Type B pancreatic cell (in vitro differentiated cells): ENCODE measurements at regions not wholly inside any gene's neighbourhood (a gene's known extent, or its start where the extent isn't known, plus 50 kb on each side); places are given as distances from the start of the nearest gene placed in this dataset.

ENCODE experiments used
- DNase-seq: peaks from one replicate; pipeline ENCODE4 v3.0.0; 2021; ENCODE audit warnings: mixed read lengths; ENCODE audit not compliant: unreplicated experiment; ENCODE audit errors: extremely low spot score
- H3K27ac Mint-ChIP-seq: 2 replicates; pipeline ENCODE4 v1.8.0; 2021; ENCODE audit warnings: mild to moderate bottlenecking, mixed read lengths
- H3K27me3 Mint-ChIP-seq: 2 replicates; pipeline ENCODE4 v1.8.0; 2021; ENCODE audit warnings: mixed read lengths
- H3K36me3 Mint-ChIP-seq: 2 replicates; pipeline ENCODE4 v1.8.0; 2021; ENCODE audit warnings: mixed read lengths
- H3K4me1 Mint-ChIP-seq: one replicate; pipeline ENCODE4 v1.8.0; 2021; ENCODE audit warnings: mixed read lengths; ENCODE audit not compliant: unreplicated experiment
- H3K4me3 Mint-ChIP-seq: 2 replicates; pipeline ENCODE4 v1.8.0; 2021; ENCODE audit warnings: mild to moderate bottlenecking, mixed read lengths
- H3K9me3 Mint-ChIP-seq: 2 replicates; pipeline ENCODE4 v1.8.0; 2021; ENCODE audit warnings: mixed read lengths
- CTCF ChIP-seq: fragments of 200-600 bp; sonication (generic); conservative IDR thresholded peaks from 2 replicates; pipeline ENCODE4 v1.5.0; 2021; ENCODE audit warnings: antibody characterized with exemption, mild to moderate bottlenecking

GRCh38 chr4:20326977-20327376 is 75.3 kb downstream of the SLIT2 start:
- H3K36me3 Mint-ChIP-seq: peaks cover 2% of the 10 kb centered on the region
- H3K4me3 Mint-ChIP-seq: no peak overlapping the region
- no peak for DNase-seq
- H3K4me1 Mint-ChIP-seq: peaks cover 10% of the 10 kb centered on the region
- H3K27me3 Mint-ChIP-seq: no peaks in the 10 kb centered on the region
- H3K9me3 Mint-ChIP-seq: no peaks in the 10 kb centered on the region
- no peak for TF ChIP-seq CTCF
- H3K27ac Mint-ChIP-seq: no peak overlapping the region

GRCh38 chr4:20327808-20328207 is 76.1 kb downstream of the SLIT2 start:
- Mint-ChIP-seq H3K4me3 (no peak overlapping the region), H3K36me3 (peaks cover 4% of the 10 kb centered on the region), H3K9me3 (no peaks in the 10 kb centered on the region), H3K27ac (no peak overlapping the region), H3K4me1 (peaks cover 10% of the 10 kb centered on the region), H3K27me3 (no peaks in the 10 kb centered on the region)
- DNase-seq: no peak
- no peak for TF ChIP-seq CTCF

DNA sequence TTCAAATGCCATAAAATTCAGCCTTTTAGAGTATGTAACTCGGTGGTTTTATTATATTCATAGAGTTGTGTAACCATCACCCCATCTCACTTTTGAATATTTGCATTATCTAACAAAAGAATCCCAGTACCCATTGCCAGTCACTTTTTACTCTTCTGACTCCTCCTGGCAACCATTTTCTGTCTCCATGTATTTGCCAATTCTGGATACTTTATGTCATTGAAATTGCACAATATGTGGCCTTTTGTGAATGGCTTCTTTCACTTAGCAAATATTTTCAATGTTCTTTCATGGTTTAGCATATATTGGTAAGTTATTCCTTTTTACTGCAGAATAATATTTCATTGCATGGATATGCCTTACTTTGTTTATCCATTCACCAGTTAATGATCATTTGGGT is 79.9 kb downstream of the SLIT2 start:
- H3K27me3 Mint-ChIP-seq: no peaks in the 10 kb centered on the region
- peaks cover 9% of the 10 kb centered on the region for H3K4me1 Mint-ChIP-seq
- DNase-seq: no peak
- H3K4me3 Mint-ChIP-seq: no peak overlapping the region
- no peaks in the 10 kb centered on the region for H3K9me3 Mint-ChIP-seq
- H3K36me3 Mint-ChIP-seq: peaks cover 4% of the 10 kb centered on the region
- TF ChIP-seq CTCF: no peak
- H3K27ac Mint-ChIP-seq: no peak overlapping the region

DNA sequence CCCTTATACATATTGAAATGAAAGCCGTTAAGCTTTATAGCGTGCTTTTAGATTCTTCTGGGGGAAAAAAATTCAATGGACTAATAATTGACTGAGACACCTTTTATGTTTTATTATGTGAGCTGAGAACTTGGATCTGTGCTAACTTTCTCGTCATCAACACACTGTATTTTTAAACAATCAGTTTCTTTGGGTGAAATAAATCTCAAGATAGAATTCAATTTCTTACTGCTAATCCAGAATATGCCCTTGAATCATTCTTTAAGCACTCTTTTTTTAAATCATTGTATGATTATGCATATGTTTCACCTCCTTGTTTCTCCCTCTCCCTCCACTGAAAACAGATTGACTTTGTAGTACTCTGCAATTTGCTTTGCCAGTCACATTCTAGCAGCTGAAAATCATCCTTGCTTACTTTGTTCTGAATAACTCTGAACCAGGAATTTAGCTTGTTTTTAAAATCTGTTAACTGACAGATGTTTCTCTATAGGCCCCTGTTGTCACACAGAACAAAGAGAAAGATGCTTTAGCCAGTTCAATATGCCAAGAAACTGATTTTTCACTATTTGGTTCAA is 81.5 kb downstream of the SLIT2 start:
- Mint-ChIP-seq H3K4me3 (no peak overlapping the region), H3K9me3 (no peaks in the 10 kb centered on the region), H3K36me3 (peaks cover 4% of the 10 kb centered on the region), H3K27ac (no peak overlapping the region), H3K4me1 (peaks cover 6% of the 10 kb centered on the region), H3K27me3 (no peaks in the 10 kb centered on the region)
- TF ChIP-seq CTCF: no peak
- DNase-seq: no peak

DNA sequence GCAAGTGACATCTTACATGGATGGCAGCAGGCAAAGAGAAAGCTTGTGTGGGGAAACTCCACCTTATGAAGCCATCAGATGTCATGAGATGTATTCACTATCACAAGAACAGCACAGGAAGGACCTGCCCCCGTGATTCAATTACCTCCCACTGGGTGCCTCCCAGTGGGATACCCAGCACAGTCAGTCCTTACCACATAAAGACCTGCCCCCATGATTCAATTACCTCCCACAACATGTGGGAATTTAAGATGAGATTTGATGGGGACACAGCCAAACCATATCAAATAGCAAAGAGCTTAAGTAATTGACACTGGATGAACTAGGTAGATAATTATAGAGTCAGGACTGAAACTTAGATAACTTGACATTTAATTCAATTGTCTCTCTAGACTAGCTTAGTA is 85.6 kb downstream of the SLIT2 start:
- Mint-ChIP-seq H3K9me3 (no peaks in the 10 kb centered on the region), H3K4me1 (peaks cover 19% of the 10 kb centered on the region), H3K4me3 (no peak overlapping the region), H3K27ac (no peak overlapping the region), H3K27me3 (no peaks in the 10 kb centered on the region), H3K36me3 (no peaks in the 10 kb centered on the region)
- no peak for DNase-seq
- no peak for TF ChIP-seq CTCF

DNA sequence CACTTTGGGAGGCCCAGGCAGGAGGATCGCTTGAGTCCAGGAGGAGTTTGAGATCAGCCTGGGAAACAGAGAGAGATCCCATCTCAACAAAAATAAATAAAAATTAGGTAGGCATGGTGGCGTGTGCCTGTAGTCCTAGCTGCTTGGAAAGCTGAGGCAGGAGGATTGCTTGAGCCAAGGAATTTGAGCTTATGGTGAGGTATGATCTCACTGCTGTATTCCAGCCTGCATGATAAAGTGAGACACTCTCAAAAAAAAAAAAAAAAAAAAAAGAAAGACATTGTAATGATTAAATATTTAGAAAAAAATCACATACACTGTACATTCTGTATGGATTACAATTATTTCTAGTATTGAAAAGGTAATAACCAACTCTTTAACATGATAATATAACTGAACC is 87.1 kb downstream of the SLIT2 start:
- Mint-ChIP-seq H3K27me3 (no peaks in the 10 kb centered on the region), H3K4me3 (no peak overlapping the region), H3K9me3 (no peaks in the 10 kb centered on the region), H3K4me1 (peaks cover 13% of the 10 kb centered on the region), H3K27ac (no peak overlapping the region), H3K36me3 (no peaks in the 10 kb centered on the region)
- no peak for DNase-seq
- no peak for TF ChIP-seq CTCF
